ENCODE measurements at regions not wholly inside any gene's neighbourhood (a gene's known extent, or its start where the extent isn't known, plus 50 kb on each side); places are given as distances from the start of the nearest gene placed in this dataset.
"Not testable (repeated sequence)": the region's sequence is repeated elsewhere in the genome, so short reads cannot be mapped to it uniquely, and the experiment has no call there.

- FAIRE-seq: no peak
- DNase-seq (ENCODE audit: insufficient read length): no peak
- TF ChIP-seq TAF1 (IDR thresholded peaks at IDR 0.05; ENCODE audit: borderline replicate concordance, low read depth, low read length) (no peak), POLR2A (IDR thresholded peaks at IDR 0.05; ENCODE audit: low read depth, low read length) (no peak), POLR2AphosphoS5 (IDR thresholded peaks at IDR 0.05; ENCODE audit: low read depth, low read length) (no peak)
Measured at GRCh38 chr5:158601118-158601517, 498.6 kb downstream of the EBF1 start.

- FAIRE-seq: no peak
- no peak for DNase-seq (ENCODE audit: insufficient read length)
- TF ChIP-seq POLR2A (IDR thresholded peaks at IDR 0.05; ENCODE audit: low read depth, low read length) (no peak), POLR2AphosphoS5 (IDR thresholded peaks at IDR 0.05; ENCODE audit: low read depth, low read length) (no peak), TAF1 (IDR thresholded peaks at IDR 0.05; ENCODE audit: borderline replicate concordance, low read depth, low read length) (no peak)
Measured at GRCh38 chr5:158600679-158601078, 499.0 kb downstream of the EBF1 start.

DNA sequence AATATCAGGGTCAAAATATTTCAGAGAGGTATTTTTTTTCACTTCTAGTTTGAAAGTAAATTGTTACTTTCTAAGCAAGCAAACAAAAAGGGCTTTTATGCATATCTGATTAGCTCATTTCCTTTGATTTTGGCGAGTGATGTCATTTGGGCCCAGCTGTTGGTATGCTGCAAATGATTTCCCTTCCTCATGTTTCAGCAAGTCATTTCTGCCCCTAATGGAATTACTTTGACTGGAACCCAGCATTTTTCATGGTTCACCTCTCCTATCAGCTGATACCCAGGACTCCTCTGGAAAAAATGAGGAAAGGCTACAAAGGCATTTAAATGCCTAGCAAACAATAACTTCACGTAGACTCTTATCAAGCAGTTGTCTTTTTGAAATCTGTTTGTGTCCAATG, 500.6 kb downstream of the EBF1 start:
- FAIRE-seq: no peak
- DNase-seq (ENCODE audit: insufficient read length): no peak
- TF ChIP-seq TAF1 (IDR thresholded peaks at IDR 0.05; ENCODE audit: borderline replicate concordance, low read depth, low read length): no peak
- TF ChIP-seq POLR2A (IDR thresholded peaks at IDR 0.05; ENCODE audit: low read depth, low read length): no peak
- no peak for TF ChIP-seq POLR2AphosphoS5 (IDR thresholded peaks at IDR 0.05; ENCODE audit: low read depth, low read length)

DNA sequence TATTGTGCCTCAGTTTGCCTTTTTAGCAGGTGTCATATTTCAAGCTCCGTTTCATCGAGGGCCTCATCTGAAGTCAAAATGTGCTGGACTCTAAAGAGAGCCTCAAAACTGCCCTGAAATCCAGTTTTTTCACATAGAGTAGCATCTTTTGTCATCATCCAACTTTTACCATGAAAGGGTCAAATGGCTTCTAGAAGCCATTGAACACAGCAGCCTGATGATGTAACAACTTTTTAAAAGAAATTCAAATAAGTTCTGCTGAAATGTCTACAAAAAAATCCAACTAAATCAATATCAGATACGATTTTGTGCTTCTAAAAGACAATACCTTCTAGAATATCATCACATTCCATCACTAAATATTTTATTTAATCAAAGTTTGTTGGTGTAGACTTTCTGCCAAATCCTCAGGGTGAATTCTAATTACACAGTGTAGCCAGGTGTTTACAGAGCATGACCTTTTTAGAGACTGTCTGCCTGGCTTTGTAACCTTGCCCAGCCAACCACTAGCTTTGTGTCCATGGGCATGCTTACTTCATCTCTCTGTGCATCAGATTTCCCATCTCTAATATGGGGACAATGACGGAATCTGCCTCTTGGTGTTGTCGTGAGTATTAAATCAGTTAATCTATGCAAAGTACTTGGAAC, 505.0 kb downstream of the EBF1 start:
- TF ChIP-seq POLR2AphosphoS5 (IDR thresholded peaks at IDR 0.05; ENCODE audit: low read depth, low read length): no peak
- TF ChIP-seq TAF1 (IDR thresholded peaks at IDR 0.05; ENCODE audit: borderline replicate concordance, low read depth, low read length): no peak
- TF ChIP-seq POLR2A (IDR thresholded peaks at IDR 0.05; ENCODE audit: low read depth, low read length): no peak
- FAIRE-seq (no peak), DNase-seq (ENCODE audit: insufficient read length) (peak; percentile 2)

DNA sequence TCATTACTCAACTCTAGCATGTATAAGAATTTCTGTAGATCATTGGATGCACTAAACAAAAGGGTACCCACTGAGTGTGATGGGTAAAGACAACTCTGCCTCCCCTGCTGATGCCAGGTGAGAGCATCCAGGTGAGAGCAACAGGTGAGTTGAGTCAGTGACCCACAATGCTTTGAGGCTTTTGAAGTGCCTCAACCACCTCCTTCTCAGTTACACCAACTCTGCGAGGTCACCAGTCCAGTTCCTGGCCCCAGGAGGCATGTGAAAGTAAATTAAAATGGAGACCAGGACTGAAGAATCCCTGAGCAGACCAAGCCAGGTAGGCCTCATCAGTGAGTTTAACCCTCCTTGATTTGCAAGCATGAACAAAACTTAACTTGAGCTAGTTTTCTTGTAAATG, 505.8 kb downstream of the EBF1 start:
- no peak for FAIRE-seq
- DNase-seq (ENCODE audit: insufficient read length): no peak
- TF ChIP-seq TAF1 (IDR thresholded peaks at IDR 0.05; ENCODE audit: borderline replicate concordance, low read depth, low read length) (no peak), POLR2A (IDR thresholded peaks at IDR 0.05; ENCODE audit: low read depth, low read length) (no peak), POLR2AphosphoS5 (IDR thresholded peaks at IDR 0.05; ENCODE audit: low read depth, low read length) (no peak)

DNA sequence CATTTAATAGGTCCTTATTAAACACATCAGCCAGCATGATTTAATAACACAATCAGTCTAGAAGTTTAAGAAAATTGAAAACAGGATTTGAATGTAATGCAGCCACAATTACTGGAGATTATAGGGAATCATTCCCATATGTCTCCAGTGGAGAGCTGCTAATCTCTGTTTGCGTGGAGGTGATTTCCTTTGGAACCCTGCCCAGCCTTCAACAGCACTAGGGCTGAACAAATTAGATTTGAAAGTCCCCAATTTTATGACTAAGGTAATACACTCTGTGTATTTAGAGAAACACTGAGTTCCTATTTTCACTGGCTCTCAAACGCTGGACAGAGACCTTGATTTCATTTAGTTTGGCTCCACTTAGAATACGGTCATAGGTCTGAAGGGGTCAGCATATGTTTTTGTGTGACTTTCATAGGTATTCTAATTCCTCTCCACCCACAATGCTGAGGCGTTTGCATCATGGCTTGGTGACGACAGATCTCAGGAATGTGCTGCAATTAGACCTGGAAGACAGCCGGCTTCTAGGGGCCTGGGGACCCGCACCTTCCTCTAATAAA, 508.3 kb downstream of the EBF1 start:
- FAIRE-seq (no peak), DNase-seq (ENCODE audit: insufficient read length) (no peak)
- TF ChIP-seq POLR2A (IDR thresholded peaks at IDR 0.05; ENCODE audit: low read depth, low read length): no peak
- TF ChIP-seq POLR2AphosphoS5 (IDR thresholded peaks at IDR 0.05; ENCODE audit: low read depth, low read length): no peak
- TF ChIP-seq TAF1 (IDR thresholded peaks at IDR 0.05; ENCODE audit: borderline replicate concordance, low read depth, low read length): no peak

GRCh38 chr5:158590746-158591300, 508.9 kb downstream of the EBF1 start:
- FAIRE-seq (no peak), DNase-seq (ENCODE audit: insufficient read length) (no peak)
- TF ChIP-seq POLR2AphosphoS5 (IDR thresholded peaks at IDR 0.05; ENCODE audit: low read depth, low read length) (no peak), TAF1 (IDR thresholded peaks at IDR 0.05; ENCODE audit: borderline replicate concordance, low read depth, low read length) (no peak), POLR2A (IDR thresholded peaks at IDR 0.05; ENCODE audit: low read depth, low read length) (no peak)

- DNase-seq (ENCODE audit: insufficient read length) (no peak), FAIRE-seq (no peak)
- no peak for TF ChIP-seq POLR2AphosphoS5 (IDR thresholded peaks at IDR 0.05; ENCODE audit: low read depth, low read length)
- TF ChIP-seq POLR2A (IDR thresholded peaks at IDR 0.05; ENCODE audit: low read depth, low read length): no peak
- no peak for TF ChIP-seq TAF1 (IDR thresholded peaks at IDR 0.05; ENCODE audit: borderline replicate concordance, low read depth, low read length)
Measured at GRCh38 chr5:158589939-158590338, 509.8 kb downstream of the EBF1 start.

GRCh38 chr5:158588617-158589016, 511.1 kb downstream of the EBF1 start:
- no peak for TF ChIP-seq POLR2A (IDR thresholded peaks at IDR 0.05; ENCODE audit: low read depth, low read length)
- no peak for TF ChIP-seq POLR2AphosphoS5 (IDR thresholded peaks at IDR 0.05; ENCODE audit: low read depth, low read length)
- TF ChIP-seq TAF1 (IDR thresholded peaks at IDR 0.05; ENCODE audit: borderline replicate concordance, low read depth, low read length): no peak
- FAIRE-seq (no peak), DNase-seq (ENCODE audit: insufficient read length) (no peak)

DNA sequence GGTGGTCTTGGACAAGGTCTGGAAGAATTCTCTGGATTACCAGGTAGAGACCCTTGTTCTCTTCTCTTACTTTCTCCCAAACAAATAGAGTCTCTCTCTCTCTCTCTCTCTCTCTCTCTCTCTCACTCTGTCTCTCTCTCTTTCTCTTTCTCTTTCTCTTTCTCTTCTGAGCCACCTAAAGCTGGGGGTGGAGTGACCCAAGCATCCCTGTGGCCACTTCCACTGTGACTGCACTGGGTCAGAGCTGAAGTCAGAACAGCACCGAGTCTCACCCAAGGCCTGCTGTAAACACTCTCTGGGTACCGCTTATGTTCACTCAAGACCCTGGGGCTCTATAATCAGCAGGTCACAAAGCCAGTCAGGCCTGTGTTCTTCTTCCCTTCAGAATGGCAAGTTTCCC, 513.7 kb downstream of the EBF1 start:
- DNase-seq (ENCODE audit: insufficient read length) (no peak), FAIRE-seq (no peak)
- no peak for TF ChIP-seq POLR2AphosphoS5 (IDR thresholded peaks at IDR 0.05; ENCODE audit: low read depth, low read length)

DNA sequence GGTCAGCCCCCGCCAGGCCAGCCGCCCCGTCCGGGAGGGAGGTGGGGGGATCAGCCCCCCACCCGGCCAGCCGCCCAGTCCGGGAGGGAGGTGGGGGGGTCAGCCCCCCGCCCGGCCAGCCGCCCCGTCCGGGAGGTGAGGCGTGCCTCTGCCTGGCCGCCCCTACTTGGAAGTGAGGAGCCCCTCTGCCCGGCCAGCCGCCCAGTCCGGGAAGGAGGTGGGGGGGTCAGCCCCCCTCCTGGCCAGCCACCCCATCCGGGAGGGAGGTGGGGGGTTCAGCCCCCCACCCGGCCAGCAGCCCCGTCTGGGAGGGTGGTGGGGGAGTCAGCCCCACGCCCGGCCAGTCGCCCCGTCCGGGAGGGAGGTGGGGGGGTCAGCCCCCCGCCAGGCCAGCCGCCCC, 517.0 kb downstream of the EBF1 start:
- not testable (repeated sequence) for DNase-seq (ENCODE audit: insufficient read length); FAIRE-seq

DNA sequence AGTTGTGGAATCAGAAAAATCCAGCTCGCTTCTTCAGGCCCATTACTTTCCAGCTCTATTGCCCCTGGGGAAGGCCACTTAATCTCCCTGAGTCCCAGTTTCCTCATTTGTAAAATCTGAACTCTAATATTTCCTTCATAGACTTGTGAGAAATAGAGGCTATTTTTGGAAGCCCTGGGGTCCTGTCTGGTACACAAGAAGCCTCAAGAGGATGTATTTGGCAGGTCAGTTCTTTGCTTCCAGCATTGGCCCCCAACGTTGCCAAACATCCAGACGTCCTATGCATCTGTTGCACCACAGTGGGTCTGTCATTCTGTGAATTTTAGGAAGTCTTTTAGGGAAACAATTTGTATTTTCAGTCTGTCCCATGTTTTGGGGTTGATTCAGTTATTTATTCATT, 525.9 kb downstream of the EBF1 start:
- TF ChIP-seq POLR2A (IDR thresholded peaks at IDR 0.05; ENCODE audit: low read depth, low read length) (no peak), TAF1 (IDR thresholded peaks at IDR 0.05; ENCODE audit: borderline replicate concordance, low read depth, low read length) (no peak), POLR2AphosphoS5 (IDR thresholded peaks at IDR 0.05; ENCODE audit: low read depth, low read length) (no peak)
- DNase-seq (ENCODE audit: insufficient read length): no peak
- no peak for FAIRE-seq

Measured in GM12892 (cell line).